ENCODE measurements at regions not wholly inside any gene's neighbourhood (a gene's known extent, or its start where the extent isn't known, plus 50 kb on each side); places are given as distances from the start of the nearest gene placed in this dataset.

GRCh38 chr16:85291302-85292148, 179.3 kb upstream of the CIBAR2 start:
- DNase-seq (ENCODE audit: low read depth, low spot score): no peak

- no peak for DNase-seq (ENCODE audit: low read depth, low spot score)
These were observed 181.2 kb upstream of the CIBAR2 start for GRCh38 chr16:85293458-85293857.

GRCh38 chr16:85293904-85294642, 181.8 kb upstream of the CIBAR2 start:
- no peak for DNase-seq (ENCODE audit: low read depth, low spot score)

DNA sequence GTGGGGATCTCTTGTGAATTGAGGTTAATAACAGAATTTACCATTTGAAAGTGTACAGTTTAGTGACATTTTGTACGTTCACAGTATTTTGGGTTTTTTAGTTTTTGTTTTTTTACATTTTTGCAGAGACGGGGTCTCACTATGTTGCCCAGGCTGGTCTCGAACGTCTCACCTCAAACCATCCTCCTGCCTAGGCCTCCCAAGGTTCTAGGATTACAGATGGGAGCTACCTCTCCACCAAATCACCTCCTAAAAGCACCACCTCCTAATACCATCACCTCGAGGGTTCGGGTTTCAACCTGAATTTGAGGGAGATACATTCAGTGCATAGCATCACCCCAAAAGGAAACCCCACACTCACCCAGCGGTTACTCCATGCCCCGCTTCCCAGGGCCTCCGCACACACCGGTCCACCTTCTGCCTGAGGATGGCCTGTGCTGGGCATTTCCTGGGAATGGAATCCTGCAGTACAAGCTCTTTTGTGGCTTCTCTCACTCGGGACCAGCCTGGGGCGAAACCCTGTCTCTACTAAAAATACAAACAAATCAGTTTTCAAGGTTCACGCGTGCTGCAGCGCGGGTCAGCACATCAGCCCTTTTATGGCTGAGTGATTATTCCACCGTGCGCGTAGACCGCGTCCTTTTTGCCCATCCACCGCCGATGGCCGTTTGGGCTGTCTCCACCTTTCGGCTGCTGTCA, 182.7 kb upstream of the CIBAR2 start:
- DNase-seq (ENCODE audit: low read depth, low spot score): no peak

- DNase-seq (ENCODE audit: low read depth, low spot score): peak; percentile 24
These were observed 184.8 kb upstream of the CIBAR2 start for GRCh38 chr16:85296859-85297660.

- DNase-seq (ENCODE audit: low read depth, low spot score): no peak
These were observed 185.6 kb upstream of the CIBAR2 start for GRCh38 chr16:85297881-85298280.

GRCh38 chr16:85300406-85300968, 188.2 kb upstream of the CIBAR2 start:
- no peak for DNase-seq (ENCODE audit: low read depth, low spot score)

- DNase-seq (ENCODE audit: low read depth, low spot score): no peak
These were observed 189.0 kb upstream of the CIBAR2 start for GRCh38 chr16:85301231-85301630.

DNA sequence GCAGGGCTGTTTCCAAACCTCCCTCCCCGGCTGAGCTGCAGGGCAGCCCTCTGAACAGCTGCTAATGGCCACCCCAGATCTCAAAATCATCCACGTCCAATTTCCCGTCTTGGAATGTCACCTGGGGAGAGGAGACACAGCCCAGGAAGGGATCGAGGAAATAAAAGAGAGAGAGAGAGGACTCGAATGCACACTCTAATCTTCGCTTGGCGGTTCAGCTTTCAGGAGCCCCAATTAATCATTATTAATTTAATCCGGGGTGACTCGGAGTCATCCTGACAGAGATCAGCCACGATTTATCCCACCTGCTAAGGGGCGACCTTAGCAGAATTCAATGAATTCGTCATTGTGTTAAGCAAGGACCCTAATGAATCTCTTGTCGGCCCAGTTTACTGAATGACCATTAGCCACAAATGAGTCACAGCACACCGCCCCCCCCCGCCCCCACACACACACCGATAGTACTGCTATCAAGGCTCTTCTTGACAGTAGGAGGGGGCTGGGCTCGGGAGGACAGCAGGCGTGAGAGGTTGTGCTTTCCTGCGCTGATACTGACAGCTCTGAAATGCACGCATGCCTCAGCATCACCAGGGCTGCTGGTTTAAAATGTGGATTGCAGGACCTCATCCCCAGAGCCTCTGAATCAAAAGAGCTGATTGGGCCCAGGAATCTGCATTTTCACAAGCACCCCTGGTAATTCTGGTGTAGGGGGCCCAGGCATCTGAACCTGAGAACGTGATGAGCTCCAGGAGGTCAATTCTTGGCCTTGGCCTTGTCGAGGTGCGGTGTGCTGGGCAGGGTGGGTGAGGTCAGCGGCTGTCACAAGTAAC, 190.0 kb upstream of the CIBAR2 start:
- no peak for DNase-seq (ENCODE audit: low read depth, low spot score)

DNA sequence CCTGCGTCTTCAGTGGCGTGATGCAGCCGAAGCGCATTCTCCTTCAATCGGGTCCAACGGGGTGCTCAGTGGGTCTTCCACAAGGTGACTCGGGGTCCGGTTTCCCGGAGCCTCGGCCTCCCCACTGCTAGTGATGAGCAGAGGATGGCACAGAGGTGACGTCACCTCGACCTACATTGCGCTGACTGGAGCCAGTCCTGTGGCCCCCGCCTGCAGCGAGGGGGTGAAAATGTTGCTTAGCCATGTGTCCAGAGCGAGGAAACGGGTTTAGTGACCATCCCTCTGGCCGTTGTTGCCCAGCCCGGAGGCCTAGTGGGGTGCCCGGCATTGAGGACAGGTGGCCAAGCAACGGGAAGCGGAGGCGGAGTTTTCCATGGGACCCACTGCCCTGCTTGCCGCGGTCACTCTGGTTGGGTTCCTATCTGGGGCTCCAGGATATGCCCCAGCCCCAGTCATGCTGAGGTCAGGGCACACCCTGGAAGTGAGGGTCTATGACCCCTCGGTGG, 190.6 kb upstream of the CIBAR2 start:
- no peak for DNase-seq (ENCODE audit: low read depth, low spot score)

DNA sequence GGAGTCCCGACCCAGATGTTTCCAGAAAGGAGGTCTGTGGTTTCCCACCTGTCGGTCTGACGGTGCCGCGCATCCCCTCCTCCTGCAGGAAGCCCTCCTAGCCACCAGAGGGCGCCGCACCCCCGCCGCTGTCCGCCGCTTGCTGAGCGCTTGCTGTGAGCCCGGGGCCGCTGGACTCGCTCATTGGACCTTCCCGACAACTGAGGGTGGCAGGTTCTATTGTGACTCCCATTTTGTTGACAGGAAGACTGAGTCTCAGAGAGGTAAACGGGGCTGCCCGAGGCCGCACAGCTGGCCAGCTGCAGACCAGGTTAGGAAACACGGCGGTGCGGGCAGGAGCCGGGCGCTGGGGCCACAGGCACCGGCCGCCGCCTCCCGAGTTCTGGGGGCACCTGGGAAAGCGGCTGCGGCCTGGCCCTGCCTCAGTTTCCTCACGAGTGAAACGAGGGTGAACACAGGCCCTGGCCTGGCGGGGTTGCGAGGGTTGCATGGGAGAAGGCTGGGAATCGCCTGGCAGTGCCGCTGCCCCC, 191.1 kb upstream of the CIBAR2 start:
- peak; percentile 53 for DNase-seq (ENCODE audit: low read depth, low spot score)

DNA sequence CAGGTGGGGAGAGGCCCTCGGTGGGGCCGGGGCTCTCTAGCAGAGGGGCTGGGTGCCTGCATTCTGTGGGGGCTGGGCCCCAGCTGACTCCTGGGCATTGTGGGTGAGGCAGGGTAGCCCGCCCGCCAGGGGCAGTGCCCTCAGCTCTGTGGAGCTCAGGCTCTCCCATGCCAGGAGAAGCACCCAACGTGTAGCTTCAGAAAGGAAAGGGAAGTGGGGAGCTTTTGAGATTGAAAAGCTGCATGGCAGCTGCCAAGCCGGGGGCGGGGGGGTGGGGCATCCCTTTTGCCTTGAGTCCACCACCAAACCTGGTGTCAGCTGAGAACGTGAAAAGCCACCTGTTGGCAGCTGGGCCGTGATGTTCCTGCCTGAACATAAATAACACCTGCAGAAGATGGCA, 192.1 kb upstream of the CIBAR2 start:
- DNase-seq (ENCODE audit: low read depth, low spot score): no peak

DNA sequence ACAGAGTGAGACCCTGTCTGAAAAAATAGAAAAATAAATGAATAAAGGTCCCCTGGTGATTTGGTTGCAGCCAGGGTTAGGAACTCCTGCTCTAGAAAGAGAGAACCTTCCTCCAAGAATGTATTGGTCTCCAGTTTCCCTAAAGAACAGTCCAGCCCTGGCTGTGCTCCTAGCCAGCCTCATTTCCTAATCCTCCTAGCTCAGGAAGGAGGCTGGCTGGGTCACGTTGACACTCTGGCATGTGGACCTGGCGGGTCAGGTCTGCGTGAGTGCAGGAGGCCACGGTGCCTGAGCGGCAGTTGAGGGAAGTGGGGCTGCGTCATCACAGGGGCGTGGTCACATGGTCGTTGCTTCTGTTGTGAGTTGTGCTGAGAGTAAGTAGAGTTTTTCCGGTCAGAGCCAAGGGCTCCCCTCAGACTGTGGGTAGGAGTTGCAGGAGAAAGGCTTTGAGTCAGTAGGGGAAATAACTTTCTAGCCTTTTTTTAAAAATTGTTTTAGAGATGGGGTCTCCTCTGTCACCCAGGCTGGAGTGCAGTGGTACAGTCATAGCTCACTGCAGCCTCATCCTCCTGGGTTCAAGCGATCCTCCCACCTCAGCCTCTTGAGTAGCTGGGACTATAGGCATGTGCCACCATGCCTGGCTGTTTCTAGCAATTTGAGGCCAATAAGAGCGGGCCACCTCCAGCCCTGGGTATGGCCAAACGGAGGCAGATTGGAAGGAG, 194.0 kb upstream of the CIBAR2 start:
- DNase-seq (ENCODE audit: low read depth, low spot score): peak; percentile 73

GRCh38 chr16:85306793-85307551, 194.7 kb upstream of the CIBAR2 start:
- no peak for DNase-seq (ENCODE audit: low read depth, low spot score)

GRCh38 chr16:85307552-85308364, 195.5 kb upstream of the CIBAR2 start:
- no peak for DNase-seq (ENCODE audit: low read depth, low spot score)

- DNase-seq (ENCODE audit: low read depth, low spot score): no peak
These were observed 196.6 kb upstream of the CIBAR2 start for GRCh38 chr16:85308611-85309540.
